Parathyroid adenoma (tissue), 2 donors: ENCODE measurements at regions not wholly inside any gene's neighbourhood (a gene's known extent, or its start where the extent isn't known, plus 50 kb on each side); places are given as distances from the start of the nearest gene placed in this dataset.

Experiments used
- H2AFZ ChIP-seq: fragments of 300-600 bp; sonication (generic); one replicate; pipeline ENCODE4 v1.7.0; 2017; ENCODE audit warnings: antibody characterized with exemption, mild to moderate bottlenecking
- H3K27ac ChIP-seq: fragments of 300-600 bp; sonication (generic); one replicate; pipeline ENCODE4 v1.7.0; 2017
- H3K27me3 ChIP-seq: fragments of 300-600 bp; sonication (generic); one replicate; pipeline ENCODE4 v1.7.0; 2017; ENCODE audit warnings: low read length; ENCODE audit not compliant: control insufficient read depth, insufficient read depth
- H3K36me3 ChIP-seq: fragments of 300-600 bp; sonication (generic); one replicate; pipeline ENCODE4 v1.7.0; 2017; ENCODE audit warnings: low read length; ENCODE audit not compliant: control insufficient read depth, insufficient read depth
- H3K4me1 ChIP-seq: fragments of 300-600 bp; sonication (generic); one replicate; pipeline ENCODE4 v1.7.0; 2017; ENCODE audit warnings: control low read depth
- H3K4me2 ChIP-seq: fragments of 300-600 bp; sonication (generic); one replicate; pipeline ENCODE4 v1.7.0; 2017; ENCODE audit warnings: low read length
- H3K4me3 ChIP-seq: fragments of 300-600 bp; sonication (generic); one replicate; pipeline ENCODE4 v1.7.0; 2017; ENCODE audit warnings: low read depth, low read length
- H3K79me2 ChIP-seq: fragments of 300-600 bp; sonication (generic); one replicate; pipeline ENCODE4 v1.7.0; 2017; ENCODE audit warnings: control low read depth
- H3K9ac ChIP-seq: fragments of 300-600 bp; sonication (generic); one replicate; pipeline ENCODE4 v1.7.0; 2017; ENCODE audit warnings: mild to moderate bottlenecking
- H3K9me3 ChIP-seq: fragments of 300-600 bp; sonication (generic); one replicate; pipeline ENCODE4 v1.7.0; 2017; ENCODE audit warnings: low read length; ENCODE audit not compliant: control insufficient read depth
- CTCF ChIP-seq: fragments of 300-600 bp; sonication (generic); IDR thresholded peaks from one replicate; pipeline ENCODE4 v1.7.0; 2017; ENCODE audit warnings: antibody characterized with exemption, mild to moderate bottlenecking
- donor health status: primary hyperparathyroidism.

- Histone ChIP-seq H3K79me2 (no peaks in the 10 kb centered on the region), H3K4me2 (no peak overlapping the region), H3K4me3 (no peak overlapping the region), H3K9me3 (no peaks in the 10 kb centered on the region), H3K9ac (no peak overlapping the region), H3K36me3 (no peaks in the 10 kb centered on the region), H3K27me3 (no peaks in the 10 kb centered on the region), H3K4me1 (no peaks in the 10 kb centered on the region), H3K27ac (no peak overlapping the region), H2AFZ (no peak overlapping the region)
- TF ChIP-seq CTCF: no peak
Observed at GRCh38 chr3:25338158-25338725, 89.8 kb upstream of the RARB start.

- Histone ChIP-seq H3K27me3 (no peaks in the 10 kb centered on the region), H2AFZ (no peak overlapping the region), H3K79me2 (no peaks in the 10 kb centered on the region), H3K9ac (no peak overlapping the region), H3K36me3 (no peaks in the 10 kb centered on the region), H3K4me3 (no peak overlapping the region), H3K4me1 (no peaks in the 10 kb centered on the region), H3K4me2 (no peak overlapping the region), H3K27ac (no peak overlapping the region), H3K9me3 (no peaks in the 10 kb centered on the region)
- no peak for TF ChIP-seq CTCF
Observed at GRCh38 chr3:25339225-25339624, 88.8 kb upstream of the RARB start.

- H3K9ac ChIP-seq: no peak overlapping the region
- no peak for TF ChIP-seq CTCF
- H3K27me3 ChIP-seq: no peaks in the 10 kb centered on the region
- no peak overlapping the region for H3K27ac ChIP-seq
- no peaks in the 10 kb centered on the region for H3K36me3 ChIP-seq
- no peak overlapping the region for H2AFZ ChIP-seq
- no peaks in the 10 kb centered on the region for H3K4me1 ChIP-seq
- no peak overlapping the region for H3K4me3 ChIP-seq
- H3K79me2 ChIP-seq: no peaks in the 10 kb centered on the region
- H3K4me2 ChIP-seq: no peak overlapping the region
- no peaks in the 10 kb centered on the region for H3K9me3 ChIP-seq
Observed at GRCh38 chr3:25344670-25345069, 83.4 kb upstream of the RARB start.

GRCh38 chr3:25349095-25349494 is 79.0 kb upstream of the RARB start:
- Histone ChIP-seq H3K9ac (no peak overlapping the region), H2AFZ (no peak overlapping the region), H3K9me3 (no peaks in the 10 kb centered on the region), H3K27me3 (no peaks in the 10 kb centered on the region), H3K79me2 (no peaks in the 10 kb centered on the region), H3K36me3 (no peaks in the 10 kb centered on the region), H3K4me3 (no peak overlapping the region), H3K27ac (no peak overlapping the region), H3K4me2 (no peak overlapping the region), H3K4me1 (no peaks in the 10 kb centered on the region)
- no peak for TF ChIP-seq CTCF
